MCF 10A (cell line): ENCODE measurements at regions not wholly inside any gene's neighbourhood (a gene's known extent, or its start where the extent isn't known, plus 50 kb on each side); places are given as distances from the start of the nearest gene placed in this dataset.

Source experiments
- BruUV-seq: library from RNA; stranded (reverse); fragments of 400-500 nt; replicated peaks from 2 replicates; lab custom pipeline; 2021; lab: Mats Ljungman, UMichigan
- CTCF ChIA-PET: fragments of 300-600 bp; sonication (Branson Sonifier 250); formaldehyde crosslinking; extraction: SDS; loops from one replicate; lab custom pipeline; 2021; ENCODE audit warnings: antibody characterized with exemption, inconsistent platforms; lab: Yijun Ruan, JAX
- POLR2A ChIA-PET: fragments of 300-600, 350-650 bp; sonication (Branson Sonifier 250); formaldehyde crosslinking; extraction: SDS; loops from one replicate; lab custom pipeline; 2020; ENCODE audit warnings: antibody characterized with exemption, inconsistent platforms; lab: Yijun Ruan, JAX
- DNase-seq: peaks from one replicate; pipeline ENCODE4 v3.0.0-alpha.2; 2018; ENCODE audit not compliant: unreplicated experiment
- H3K27ac Mint-ChIP-seq: one replicate; pipeline ENCODE4 v1.8.0; 2022; ENCODE audit warnings: mild to moderate bottlenecking, low read depth, mixed read lengths; ENCODE audit not compliant: unreplicated experiment
- H3K27me3 Mint-ChIP-seq: one replicate; pipeline ENCODE4 v1.8.0; 2022; ENCODE audit warnings: mixed read lengths; ENCODE audit not compliant: insufficient read depth, unreplicated experiment
- H3K36me3 Mint-ChIP-seq: one replicate; pipeline ENCODE4 v1.8.0; 2022; ENCODE audit warnings: mild to moderate bottlenecking, moderate library complexity, mixed read lengths; ENCODE audit not compliant: insufficient read depth, unreplicated experiment
- H3K4me1 Mint-ChIP-seq: one replicate; pipeline ENCODE4 v1.8.0; 2022; ENCODE audit warnings: mixed read lengths; ENCODE audit not compliant: insufficient read depth, unreplicated experiment
- H3K4me3 Mint-ChIP-seq: one replicate; pipeline ENCODE4 v1.8.0; 2022; ENCODE audit warnings: mild to moderate bottlenecking, moderate library complexity, mixed read lengths; ENCODE audit not compliant: unreplicated experiment
- H3K9me3 Mint-ChIP-seq: one replicate; pipeline ENCODE4 v1.8.0; 2022; ENCODE audit warnings: mixed read lengths; ENCODE audit not compliant: unreplicated experiment
- CTCF ChIP-seq: fragments of 200-600 bp; IDR thresholded peaks from one replicate; pipeline ENCODE4 v1.8.0; 2022; ENCODE audit warnings: antibody characterized with exemption, mild to moderate bottlenecking; ENCODE audit not compliant: unreplicated experiment
- intact Hi-C: fragments of 100-400 bp; cut with micrococcal nuclease; formaldehyde crosslinking; loops from 2 replicates; pipeline ENCODE4 v1.14.1; 2022

- no peak for DNase-seq
- ChIA-PET POLR2A (interaction anchor here (0.6 to 0.7 kb wide), 2 partner anchors 15 to 59 kb away, joined by 3 read pairs; no protein-coding TSS in a partner anchor), CTCF (interaction anchor here (1.6 kb wide), 2 partner anchors 17 to 204 kb away, joined by 6 to 7 read pairs; no protein-coding TSS in a partner anchor)
- Mint-ChIP-seq H3K36me3 (no peaks in the 10 kb centered on the region), H3K27me3 (peaks cover 36% of the 10 kb centered on the region), H3K4me1 (no peaks in the 10 kb centered on the region), H3K27ac (no peak overlapping the region), H3K4me3 (no peak overlapping the region), H3K9me3 (no peaks in the 10 kb centered on the region)
- BruUV-seq = no TSS peak
- intact Hi-C loops = no loop called here
- TF ChIP-seq CTCF = no peak
Measured at GRCh38 chr10:6649903-6650302, 69.8 kb upstream of the PRKCQ start.

- intact Hi-C loops = loop anchor here (1.0 kb wide), 2 partner anchors 69 to 204 kb away; partner anchors contain the start of gene PRKCQ
- CTCF ChIA-PET = interaction anchor here (0.6 to 1.9 kb wide), 5 partner anchors 11 to 212 kb away, joined by 3 to 7 read pairs (median 6); no protein-coding TSS in a partner anchor
- Mint-ChIP-seq H3K9me3 (no peaks in the 10 kb centered on the region), H3K27me3 (peaks cover 28% of the 10 kb centered on the region), H3K27ac (no peak overlapping the region), H3K4me1 (no peaks in the 10 kb centered on the region), H3K36me3 (no peaks in the 10 kb centered on the region), H3K4me3 (no peak overlapping the region)
- no peak for TF ChIP-seq CTCF
- BruUV-seq = no TSS peak
- POLR2A ChIA-PET = interaction anchor here (0.7 kb wide), 1 partner anchor 58 kb away, joined by 3 read pairs; no protein-coding TSS in a partner anchor
- DNase-seq = no peak
Measured at GRCh38 chr10:6648894-6649720, 69.0 kb upstream of the PRKCQ start.

GRCh38 chr10:6647811-6648526 lies 67.9 kb upstream of the PRKCQ start:
- Mint-ChIP-seq H3K4me3 (no peak overlapping the region), H3K36me3 (no peaks in the 10 kb centered on the region), H3K4me1 (no peaks in the 10 kb centered on the region), H3K9me3 (no peaks in the 10 kb centered on the region), H3K27me3 (peaks cover 17% of the 10 kb centered on the region), H3K27ac (no peak overlapping the region)
- POLR2A ChIA-PET = no interaction called here
- BruUV-seq = no TSS peak
- peak; percentile 59 for DNase-seq
- TF ChIP-seq CTCF = peak; percentile 82
- intact Hi-C loops = loop anchor here (1.0 kb wide), 2 partner anchors 68 to 203 kb away; partner anchors contain the start of gene PRKCQ
- CTCF ChIA-PET = interaction anchor here (0.5 to 1.9 kb wide), 17 partner anchors 9 to 999 kb away, joined by 3 to 7 read pairs (median 3); no protein-coding TSS in a partner anchor
